ENCODE measurements at regions not wholly inside any gene's neighbourhood (a gene's known extent, or its start where the extent isn't known, plus 50 kb on each side); places are given as distances from the start of the nearest gene placed in this dataset.

DNA sequence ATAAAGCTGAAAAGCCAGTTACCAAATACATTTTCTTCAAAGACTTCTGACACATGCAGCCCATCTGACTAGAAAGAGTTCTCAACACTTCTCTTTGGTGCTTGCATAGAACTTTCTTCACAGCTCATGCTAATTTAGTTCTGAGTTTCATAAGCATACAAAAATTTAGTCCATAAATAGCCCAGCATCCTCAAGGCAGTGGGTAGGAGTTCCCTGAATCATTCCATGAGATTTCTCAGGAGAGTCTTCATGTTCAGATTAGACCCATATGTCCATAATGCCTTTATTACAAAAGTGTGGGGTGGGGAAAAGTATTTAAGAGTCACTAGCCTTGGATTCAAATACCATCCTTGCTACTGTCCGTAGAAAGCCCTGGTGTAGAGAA lies 290.2 kb upstream of the RGMB start:
- TF ChIP-seq, protein P1, sequence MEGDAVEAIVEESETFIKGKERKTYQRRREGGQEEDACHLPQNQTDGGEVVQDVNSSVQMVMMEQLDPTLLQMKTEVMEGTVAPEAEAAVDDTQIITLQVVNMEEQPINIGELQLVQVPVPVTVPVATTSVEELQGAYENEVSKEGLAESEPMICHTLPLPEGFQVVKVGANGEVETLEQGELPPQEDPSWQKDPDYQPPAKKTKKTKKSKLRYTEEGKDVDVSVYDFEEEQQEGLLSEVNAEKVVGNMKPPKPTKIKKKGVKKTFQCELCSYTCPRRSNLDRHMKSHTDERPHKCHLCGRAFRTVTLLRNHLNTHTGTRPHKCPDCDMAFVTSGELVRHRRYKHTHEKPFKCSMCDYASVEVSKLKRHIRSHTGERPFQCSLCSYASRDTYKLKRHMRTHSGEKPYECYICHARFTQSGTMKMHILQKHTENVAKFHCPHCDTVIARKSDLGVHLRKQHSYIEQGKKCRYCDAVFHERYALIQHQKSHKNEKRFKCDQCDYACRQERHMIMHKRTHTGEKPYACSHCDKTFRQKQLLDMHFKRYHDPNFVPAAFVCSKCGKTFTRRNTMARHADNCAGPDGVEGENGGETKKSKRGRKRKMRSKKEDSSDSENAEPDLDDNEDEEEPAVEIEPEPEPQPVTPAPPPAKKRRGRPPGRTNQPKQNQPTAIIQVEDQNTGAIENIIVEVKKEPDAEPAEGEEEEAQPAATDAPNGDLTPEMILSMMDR (IDR thresholded peaks at IDR 0.05) = no peak
- no peak for TF ChIP-seq POLR2A (IDR thresholded peaks at IDR 0.05)
